ACHN (cell line): ENCODE measurements at regions not wholly inside any gene's neighbourhood (a gene's known extent, or its start where the extent isn't known, plus 50 kb on each side); places are given as distances from the start of the nearest gene placed in this dataset.
A peak's percentile ranks its signal among the peaks of the same experiment; 100 is the strongest.

Source experiments
- DNase-seq: peaks from one replicate; pipeline ENCODE4 v3.0.0-alpha.2; 2015
- in situ Hi-C: cut with HindIII; loops from 2 replicates; pipeline ENCODE4 v1.10.0; 2017; ENCODE audit warnings: low sequenced_read_pairs, low pct_ligation_motif_present, low pct_unique_long_range_greater_than_20kb

DNA sequence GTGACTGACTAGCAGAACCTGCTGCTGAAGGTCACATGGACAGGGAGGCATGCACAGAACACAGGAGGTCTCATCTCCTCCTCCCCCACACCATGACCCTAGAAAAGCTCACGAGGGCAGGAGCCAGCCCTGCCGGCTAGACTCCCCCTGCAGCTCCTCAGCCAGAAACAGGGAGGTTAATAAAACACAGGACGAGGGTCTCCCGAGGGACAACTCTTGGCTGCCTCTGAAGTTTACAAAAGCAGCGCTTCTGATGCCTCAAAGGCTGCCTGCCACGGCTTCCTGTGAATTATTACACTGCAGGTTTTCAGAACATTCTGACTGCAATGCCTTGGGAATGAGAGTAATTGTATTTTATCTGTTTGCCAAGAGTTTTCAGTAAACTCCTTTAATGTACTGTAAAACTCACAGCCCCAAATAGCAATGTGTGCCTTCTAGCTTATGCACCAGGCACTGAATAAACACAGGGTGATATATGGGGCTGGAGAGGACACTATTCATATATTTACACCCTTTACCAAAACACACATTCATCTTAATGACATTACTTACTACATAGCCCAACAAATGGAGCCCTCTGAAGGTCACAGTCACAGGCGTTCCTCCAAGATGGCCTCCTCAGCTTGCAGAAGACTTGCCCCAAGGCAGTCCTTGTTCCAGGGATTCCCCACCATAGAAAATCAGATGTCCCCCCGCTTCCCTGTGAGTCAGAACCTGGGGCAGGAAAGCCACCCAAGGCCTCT lies 83.7 kb downstream of the C5orf15 start:
- DNase-seq, result no peak
- in situ Hi-C loops, result no loop called here

DNA sequence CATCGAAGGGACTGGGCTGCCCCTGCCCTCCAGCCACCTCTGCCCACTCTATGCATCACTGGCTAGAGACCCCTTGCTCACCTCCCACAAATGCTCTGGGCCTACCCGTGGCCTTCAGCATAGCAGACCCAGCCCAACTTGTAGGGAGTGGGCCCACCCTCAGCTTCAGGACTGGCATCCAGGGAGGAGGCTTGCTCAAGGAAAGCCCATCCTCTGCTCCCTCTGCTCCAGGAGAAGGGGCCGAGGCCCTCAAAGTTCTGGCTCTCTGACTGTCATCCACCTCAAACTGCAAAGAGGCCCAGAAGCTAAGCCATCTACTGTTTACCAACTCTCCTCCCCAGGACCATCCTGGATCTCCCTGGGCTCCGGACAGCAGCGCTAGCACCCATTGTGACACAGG lies 84.5 kb downstream of the C5orf15 start:
- in situ Hi-C loops, result no loop called here
- no peak for DNase-seq

DNA sequence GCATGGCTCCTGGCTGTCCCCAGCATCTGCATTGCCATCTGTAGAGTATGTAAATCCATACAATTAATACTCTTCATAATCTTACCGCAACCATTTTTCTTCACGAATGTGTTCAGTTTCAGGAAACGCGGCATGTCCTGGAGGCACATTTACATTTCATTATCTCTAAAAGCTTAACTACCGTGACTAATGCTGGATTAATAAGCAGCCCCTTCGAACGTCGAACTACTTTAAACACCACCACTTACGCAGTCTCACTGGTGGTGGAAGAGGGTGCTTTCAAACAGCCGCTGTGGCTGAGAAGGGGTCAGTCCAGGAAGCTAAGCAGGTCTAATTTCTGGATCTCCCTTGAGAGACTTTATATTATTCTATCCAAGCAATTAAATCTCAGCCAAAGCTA lies 85.6 kb downstream of the C5orf15 start:
- in situ Hi-C loops, result no loop called here
- no peak for DNase-seq

DNA sequence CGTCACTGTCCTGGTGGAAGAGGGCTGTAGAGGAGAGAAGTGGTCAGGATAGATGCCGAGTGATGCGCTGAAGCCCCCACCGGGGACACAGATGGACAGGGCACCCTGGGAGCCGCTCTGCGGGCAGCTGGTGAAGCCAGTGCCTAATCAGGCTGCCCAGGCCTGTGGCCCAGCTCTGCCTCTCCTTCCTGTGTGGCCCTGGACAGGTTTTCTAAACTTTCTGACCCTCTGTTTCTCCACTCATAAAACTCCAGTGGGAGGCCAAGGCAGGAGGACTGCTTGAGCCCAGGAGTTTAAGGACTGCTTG lies 86.1 kb downstream of the C5orf15 start:
- in situ Hi-C loops, result no loop called here
- DNase-seq, result no peak

DNA sequence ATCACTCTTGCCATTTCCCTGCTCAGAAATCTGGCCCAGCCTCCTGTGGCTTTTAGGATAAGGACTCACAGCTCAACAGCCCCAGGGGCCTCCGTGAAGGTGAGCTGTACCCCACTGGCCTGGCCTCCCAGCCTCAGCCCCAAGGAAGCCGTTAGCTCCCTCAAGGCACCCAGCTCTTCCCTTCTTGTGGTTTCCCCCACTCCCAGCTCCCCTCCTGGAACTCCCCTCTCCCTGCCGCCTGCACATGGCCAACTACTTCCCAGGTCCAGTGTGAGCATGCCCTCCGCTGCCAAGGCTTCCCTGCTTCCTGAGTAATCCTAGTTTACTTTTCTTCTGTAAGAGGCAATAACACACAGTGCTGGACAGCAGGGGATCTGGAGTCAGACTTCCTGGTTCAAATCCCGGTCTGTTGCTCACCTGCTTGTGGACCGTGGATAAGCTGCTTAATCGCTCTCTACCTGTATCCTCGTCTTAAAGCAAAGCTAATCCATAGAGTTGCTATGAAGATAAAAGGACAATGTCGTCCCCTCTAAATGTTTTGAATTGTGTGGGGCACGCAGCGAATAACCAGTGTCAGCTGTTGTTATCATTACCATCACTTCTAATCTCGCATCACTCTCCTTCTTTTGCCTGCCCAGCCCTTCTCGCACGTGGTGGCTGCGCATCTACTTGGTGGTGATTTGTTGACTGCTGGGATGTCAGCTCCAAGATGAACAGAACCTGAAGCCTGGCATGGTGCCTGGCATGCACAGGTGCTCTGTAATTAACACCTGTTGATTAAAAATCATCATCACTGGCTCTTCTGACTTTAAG lies 86.6 kb downstream of the C5orf15 start:
- in situ Hi-C loops, result no loop called here
- DNase-seq, result no peak

DNA sequence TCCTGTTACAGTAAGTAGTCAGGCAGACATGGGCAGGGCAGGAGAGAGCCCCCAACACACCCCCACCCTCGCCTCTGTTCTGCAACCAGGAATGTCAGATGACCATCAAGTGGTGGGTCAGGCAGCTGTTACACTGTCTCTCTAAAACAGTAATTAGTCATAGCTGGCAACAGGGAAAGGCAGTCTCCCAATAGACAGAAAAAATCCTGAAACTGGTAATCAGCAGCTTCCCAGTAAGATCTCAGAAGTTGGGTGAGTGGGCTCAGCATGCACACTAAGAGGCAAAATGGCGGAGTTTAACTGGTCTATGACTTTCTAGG lies 90.2 kb downstream of the C5orf15 start:
- DNase-seq, result no peak
- in situ Hi-C loops, result no loop called here

DNA sequence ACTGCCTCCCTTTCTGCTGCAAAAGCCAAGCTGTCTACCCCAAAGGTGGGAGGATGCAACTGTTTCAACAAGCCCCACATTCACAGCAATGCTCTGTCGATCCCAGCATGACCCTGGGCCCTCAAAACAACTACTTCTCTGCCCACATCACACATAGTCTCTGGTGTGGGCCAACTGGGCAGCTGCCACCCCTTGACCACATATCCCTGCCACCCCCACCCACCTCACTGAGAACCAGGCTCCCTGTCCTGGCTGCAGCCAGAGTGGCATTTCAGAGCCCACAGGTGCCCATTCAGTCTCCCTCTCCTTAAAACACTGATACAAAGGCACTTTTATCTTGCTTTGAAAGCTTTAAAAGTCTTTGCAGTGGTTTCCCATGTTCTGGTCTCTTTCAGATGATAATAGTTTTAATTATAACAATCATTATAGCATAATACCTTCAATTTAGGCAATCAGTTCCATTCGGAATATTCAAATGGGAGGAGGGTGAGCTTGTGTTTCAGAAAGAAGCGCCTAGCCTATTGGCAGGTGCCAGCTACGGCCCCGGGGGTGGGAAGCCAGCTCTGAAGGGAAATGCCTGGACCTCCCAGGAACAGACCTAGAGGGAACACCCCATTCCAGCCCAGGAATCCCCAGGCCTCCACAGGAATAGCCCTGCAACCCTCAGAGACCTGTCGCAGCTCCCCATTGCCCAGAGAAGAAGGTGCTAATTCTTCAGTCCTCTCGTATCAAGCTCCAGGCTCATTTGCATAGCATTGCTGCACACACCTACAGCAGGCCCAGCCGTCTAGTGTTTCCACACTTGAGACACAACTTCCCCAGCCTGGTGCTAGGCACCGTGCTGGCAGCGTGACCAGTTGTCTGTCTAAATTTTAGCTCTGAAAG lies 90.8 kb downstream of the C5orf15 start:
- no peak for DNase-seq
- in situ Hi-C loops, result no loop called here

DNA sequence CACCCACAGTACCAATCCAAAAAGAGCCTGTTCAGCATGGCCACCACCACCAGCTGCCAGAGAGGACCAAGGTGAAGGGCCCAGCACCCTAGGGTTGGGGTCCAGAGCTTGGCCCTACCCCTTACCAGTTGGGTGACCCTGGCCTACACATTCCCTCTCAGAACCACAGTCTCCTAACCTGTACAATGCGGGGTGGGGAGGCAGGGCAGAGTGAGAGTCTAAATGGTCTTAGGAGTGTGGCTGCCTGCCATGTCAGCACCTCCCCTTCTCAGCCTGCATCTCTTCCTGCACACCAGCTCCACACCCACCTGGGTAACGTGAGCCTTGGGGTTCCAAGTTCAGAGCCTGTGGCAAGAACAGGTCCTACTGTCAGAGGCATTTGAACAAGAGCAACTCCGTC lies 92.2 kb downstream of the C5orf15 start:
- in situ Hi-C loops, result no loop called here
- DNase-seq, result no peak

DNA sequence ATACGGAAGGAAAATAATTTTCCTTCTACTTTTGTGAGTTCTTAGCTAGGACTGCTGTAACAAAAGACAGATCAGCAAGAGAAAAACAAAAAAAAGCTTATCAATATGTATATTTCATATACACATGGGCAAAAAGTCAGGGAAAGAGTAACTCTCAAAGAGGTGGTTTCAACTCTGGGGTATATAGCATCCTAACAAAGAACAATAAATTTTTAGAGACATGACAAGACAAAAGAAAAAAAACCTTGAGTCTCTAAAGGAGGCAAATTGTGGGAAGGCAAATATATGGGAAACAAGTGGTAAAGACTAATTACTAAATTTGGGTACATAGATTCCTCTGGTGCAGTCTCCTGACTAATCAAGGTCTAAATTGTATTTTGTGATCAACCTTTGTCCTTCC lies 93.2 kb downstream of the C5orf15 start:
- in situ Hi-C loops, result no loop called here
- no peak for DNase-seq

DNA sequence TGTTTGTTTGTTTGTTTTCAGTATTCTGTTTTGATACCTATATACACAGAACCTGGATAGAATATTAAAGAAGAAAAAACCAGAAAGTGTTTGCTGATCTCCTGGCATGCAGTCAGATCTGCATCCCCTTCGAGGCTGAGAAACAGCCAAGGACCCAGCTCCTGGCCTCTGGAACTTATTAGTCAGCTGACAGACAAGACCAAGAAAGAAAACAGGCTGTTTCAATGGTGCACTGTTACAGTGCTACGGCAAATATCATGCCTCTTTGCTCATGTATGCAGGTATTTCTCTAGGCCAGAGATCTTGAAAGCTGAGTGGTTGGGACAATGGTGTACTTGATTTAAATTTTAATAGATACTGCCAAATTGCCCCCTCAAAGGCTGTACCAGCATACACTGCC lies 95.0 kb downstream of the C5orf15 start:
- in situ Hi-C loops, result no loop called here
- no peak for DNase-seq

DNA sequence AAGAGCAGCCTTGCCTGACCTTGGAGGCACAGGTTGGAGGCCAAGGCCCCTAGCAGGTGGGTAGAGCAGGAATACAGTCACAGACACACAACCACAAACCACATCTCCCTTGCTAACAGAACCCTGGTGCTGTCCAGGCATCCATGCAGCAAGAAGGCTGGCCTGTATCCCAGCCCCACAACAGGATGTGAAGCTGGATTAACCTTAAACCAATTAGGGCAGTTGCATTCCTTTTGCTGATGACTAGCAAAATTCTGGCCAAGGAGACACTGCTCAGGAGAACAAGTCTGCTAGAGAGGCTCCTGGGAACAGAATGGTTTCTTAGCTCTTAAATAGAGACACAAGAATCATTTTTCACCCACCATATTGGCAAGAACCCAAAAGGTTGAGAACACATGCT lies 97.8 kb downstream of the C5orf15 start:
- in situ Hi-C loops, result no loop called here
- peak; percentile 89 for DNase-seq

DNA sequence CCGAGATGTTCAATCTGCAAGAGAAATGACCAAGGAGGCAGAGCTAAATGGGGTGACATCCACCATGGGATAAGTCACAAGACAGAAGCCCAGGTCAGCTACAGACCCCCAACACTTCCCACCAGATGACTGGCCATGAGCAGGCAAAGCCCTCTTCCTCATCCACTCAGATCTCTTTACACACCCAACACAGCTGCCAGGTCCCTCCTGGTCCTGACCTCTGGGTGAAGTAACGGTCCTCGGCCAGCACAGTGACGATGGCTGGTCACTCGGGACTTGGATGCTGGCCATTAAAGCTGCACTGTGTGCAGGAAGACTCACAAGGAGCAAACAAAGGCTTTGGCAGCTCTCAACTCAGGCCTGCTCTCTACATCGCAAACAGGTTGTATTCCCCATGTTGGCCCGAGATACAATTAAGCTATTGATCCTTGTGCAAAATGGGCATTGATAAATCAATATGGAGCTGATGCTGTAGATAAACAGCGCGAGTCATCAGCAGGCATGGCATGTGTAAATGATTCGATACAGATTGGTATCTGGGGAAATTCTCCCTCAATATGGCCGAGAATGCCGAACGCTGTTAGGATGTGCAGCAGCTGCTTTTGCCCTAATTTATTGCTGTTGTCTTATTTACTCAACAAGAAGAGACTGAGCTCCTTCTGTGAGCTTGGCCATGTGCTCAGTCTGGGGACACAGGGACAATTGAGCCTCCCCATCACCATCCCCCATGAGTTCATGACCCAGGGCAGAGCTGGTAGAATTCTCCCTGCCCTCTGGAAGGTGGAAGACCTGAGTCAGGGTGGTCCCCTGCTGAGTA lies 98.7 kb downstream of the C5orf15 start:
- no peak for DNase-seq
- in situ Hi-C loops, result no loop called here

DNA sequence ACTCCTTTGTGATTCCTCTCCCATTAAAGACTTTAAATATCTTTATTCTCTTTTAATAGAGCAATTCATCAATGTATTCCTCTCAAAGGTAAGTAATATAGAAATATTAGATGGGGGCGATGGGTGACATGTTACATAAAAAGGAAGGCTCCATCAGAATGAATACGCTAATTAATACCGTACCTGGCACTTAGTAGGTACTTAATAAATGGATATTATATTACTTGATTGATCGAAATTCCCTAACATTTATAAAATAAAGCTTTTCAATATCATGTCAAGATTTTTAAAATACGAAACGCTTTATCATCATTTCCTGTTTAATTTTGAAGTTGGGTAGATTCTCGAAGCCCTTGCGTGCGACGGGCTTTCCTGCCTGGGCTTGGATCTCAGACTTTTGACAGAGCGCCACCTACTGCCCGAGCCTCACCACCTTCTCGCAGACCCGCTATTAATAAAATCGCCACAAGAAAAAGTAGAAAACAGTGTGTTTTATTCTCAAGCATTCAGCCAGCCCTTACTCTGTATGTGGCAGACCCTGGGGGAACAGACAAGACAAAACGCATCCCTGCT lies 99.4 kb downstream of the C5orf15 start:
- in situ Hi-C loops, result no loop called here
- peak; percentile 78 for DNase-seq

DNA sequence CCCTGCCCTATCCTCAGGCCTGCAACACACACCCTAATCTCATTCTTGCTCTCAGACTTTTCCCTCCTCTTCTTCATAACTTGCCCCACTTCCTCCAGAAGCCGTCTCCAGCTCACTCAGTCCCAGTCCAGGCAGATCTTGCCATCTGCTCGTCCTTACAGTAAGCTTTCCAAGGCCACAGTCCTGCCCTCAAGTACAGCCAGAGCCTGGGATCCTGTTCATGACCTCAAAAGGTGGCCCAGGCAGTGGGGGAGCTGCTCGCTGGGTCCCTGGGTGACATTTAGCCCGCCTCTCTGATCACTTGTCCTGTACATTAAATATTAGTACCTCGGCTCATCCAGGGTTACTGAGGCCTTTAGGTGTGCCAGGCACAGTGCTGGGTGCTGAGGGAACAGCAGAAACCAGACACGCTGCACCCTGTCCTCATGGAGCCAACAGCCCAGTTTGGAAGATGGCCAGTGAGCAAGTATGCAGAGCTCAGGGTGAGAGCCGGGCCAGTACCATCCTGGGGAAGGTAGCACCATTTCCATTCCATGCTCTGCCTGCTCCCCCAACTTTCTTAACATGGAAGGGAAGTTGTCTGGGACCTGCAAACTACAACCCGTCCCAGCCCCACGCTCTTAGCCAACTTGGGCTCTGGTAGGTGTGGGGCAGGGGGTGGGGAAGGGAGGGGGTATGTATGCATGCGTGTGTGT lies 100.4 kb downstream of the C5orf15 start:
- in situ Hi-C loops, result no loop called here
- no peak for DNase-seq

DNA sequence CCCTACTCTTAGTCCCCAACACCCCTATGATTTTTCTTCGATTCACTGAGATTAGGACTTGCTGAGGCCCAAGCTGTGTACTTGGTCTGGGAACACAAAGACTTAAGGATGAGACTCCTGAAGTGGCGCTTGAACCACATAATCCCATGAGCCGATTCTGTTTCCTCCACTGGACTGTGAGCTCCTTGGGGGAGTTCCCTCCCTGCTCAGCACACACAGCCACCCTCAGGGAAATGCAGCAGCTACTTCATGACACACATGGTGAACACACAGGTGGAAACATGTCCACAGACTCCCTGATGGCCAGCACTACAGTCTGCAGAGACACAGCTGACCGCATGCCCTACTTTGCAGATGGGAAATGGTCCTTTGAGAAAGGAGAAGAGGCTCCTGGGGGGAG lies 101.1 kb downstream of the C5orf15 start:
- in situ Hi-C loops, result no loop called here

DNA sequence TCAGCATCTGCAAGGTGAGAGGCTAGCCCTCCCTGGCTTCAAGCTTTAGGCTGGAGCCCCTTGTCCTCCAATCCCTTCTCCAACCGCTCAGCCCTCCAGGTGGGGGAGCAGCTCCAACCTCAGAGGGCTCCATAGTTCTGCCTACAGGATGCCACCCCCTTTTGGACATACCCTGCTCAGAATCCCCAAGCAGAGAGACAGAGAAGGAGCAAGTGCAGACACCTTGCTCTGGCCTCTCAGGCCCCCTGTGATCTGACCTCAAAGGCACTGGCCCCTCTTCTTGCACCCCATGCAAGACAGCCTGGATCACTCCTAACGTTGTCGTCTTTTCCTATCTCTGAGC lies 101.6 kb downstream of the C5orf15 start:
- in situ Hi-C loops, result no loop called here
- DNase-seq, result no peak

More for the DNA sequence above, 101.1 kb downstream of the C5orf15 start:
- DNase-seq, result no peak

DNA sequence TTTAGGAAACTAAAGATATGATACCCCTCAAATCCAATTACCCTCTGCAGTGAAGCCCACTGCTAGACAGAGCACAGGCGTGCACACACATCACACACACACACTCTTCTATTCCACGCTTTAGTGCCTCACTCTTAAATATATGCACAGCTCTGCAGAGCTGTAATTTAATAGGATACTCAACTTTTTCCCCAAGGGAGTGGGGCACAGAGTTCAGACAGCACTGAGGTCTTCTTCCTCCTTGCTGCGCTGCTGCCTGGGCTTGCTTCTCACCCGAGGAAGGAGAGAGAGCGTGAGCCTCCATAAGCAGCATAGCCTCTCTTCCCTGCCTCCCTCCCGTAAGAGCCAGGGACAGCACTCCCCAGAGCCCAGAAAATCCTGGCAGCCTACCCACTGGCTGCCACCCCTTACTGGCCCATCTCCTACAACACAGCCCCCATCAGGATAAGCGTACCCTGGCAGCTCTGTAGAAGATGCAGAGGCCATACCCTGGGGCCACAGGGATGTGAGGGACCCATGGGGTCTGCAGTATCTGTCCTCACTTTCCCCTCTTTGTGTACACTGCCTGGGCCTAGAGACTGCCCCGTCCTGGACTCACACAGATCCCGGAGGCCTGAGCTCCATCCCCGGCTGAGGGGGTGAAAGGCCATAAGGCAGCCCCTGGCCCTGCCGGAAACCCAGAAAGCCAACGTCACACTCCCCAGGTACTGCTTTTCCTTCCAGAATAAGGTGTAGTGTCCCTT lies 102.1 kb downstream of the C5orf15 start:
- no peak for DNase-seq
- in situ Hi-C loops, result no loop called here
